IMR-90 (cell line): ENCODE measurements at regions not wholly inside any gene's neighbourhood (a gene's known extent, or its start where the extent isn't known, plus 50 kb on each side); places are given as distances from the start of the nearest gene placed in this dataset.

Experiments
- ATAC-seq: fragments of 200-7000 bp; cut with Tn5 transposase; 2 replicates; pipeline ENCODE4 v1.9.1; 2020; ENCODE audit warnings: low read depth, mild to moderate bottlenecking, moderate library complexity
- BruUV-seq: library from RNA; stranded (reverse); fragments of 400-500 nt; replicated peaks from 2 replicates; lab custom pipeline; 2021; lab: Mats Ljungman, UMichigan
- CTCF ChIA-PET: fragments of 300-600 bp; formaldehyde crosslinking; extraction: SDS; loops from one replicate; lab custom pipeline; 2021; ENCODE audit warnings: antibody characterized with exemption; lab: Yijun Ruan, JAX
- POLR2A ChIA-PET: fragments of 300-600 bp; sonication (Branson Sonifier 250); formaldehyde crosslinking; loops from one replicate; lab custom pipeline; 2022; ENCODE audit warnings: antibody characterized with exemption; ENCODE audit not compliant: unreplicated experiment; lab: Charles Lee
- DNase-seq: peaks from one replicate; pipeline ENCODE4 v3.0.0; 2013
- H2AFZ ChIP-seq: replicated peaks from 2 replicates; pipeline ENCODE3; 2013; ENCODE audit warnings: low read length, mild to moderate bottlenecking; ENCODE audit not compliant: poor library complexity
- H2AK5ac ChIP-seq: 2 replicates; pipeline ENCODE4 v1.6.1; 2013; ENCODE audit warnings: low read depth, low read length, inconsistent platforms
- H2AK9ac ChIP-seq: replicated peaks from 2 replicates; pipeline ENCODE3; 2013; ENCODE audit warnings: mild to moderate bottlenecking, low read depth, low read length, moderate library complexity; ENCODE audit not compliant: poor library complexity
- H2BK120ac ChIP-seq: 2 replicates; pipeline ENCODE4 v1.6.1; 2013; ENCODE audit warnings: low read depth, low read length, inconsistent platforms
- H2BK15ac ChIP-seq: 3 replicates; pipeline ENCODE4 v1.6.1; 2013; ENCODE audit warnings: low read depth, low read length, inconsistent platforms
- H2BK20ac ChIP-seq: 2 replicates; pipeline ENCODE4 v1.6.1; 2013; ENCODE audit warnings: low read depth, mild to moderate bottlenecking, inconsistent platforms, low read length, moderate library complexity
- H2BK5ac ChIP-seq: 2 replicates; pipeline ENCODE4 v1.6.1; 2013; ENCODE audit warnings: mild to moderate bottlenecking, low read depth, low read length, inconsistent platforms; ENCODE audit not compliant: poor library complexity, severe bottlenecking
- H3K14ac ChIP-seq: replicated peaks from 2 replicates; pipeline ENCODE4 v1.6.1; 2013; ENCODE audit warnings: low read depth, low read length, inconsistent platforms
- H3K18ac ChIP-seq: 2 replicates; pipeline ENCODE4 v1.6.1; 2013; ENCODE audit warnings: low read depth, low read length, control low read depth
- H3K23ac ChIP-seq: 2 replicates; pipeline ENCODE4 v1.6.1; 2013; ENCODE audit warnings: low read depth, low read length, inconsistent platforms
- H3K27ac ChIP-seq: 2 replicates; pipeline ENCODE4 v1.5.1; 2013; ENCODE audit warnings: mild to moderate bottlenecking, control low read depth, low read length; ENCODE audit not compliant: insufficient read depth
- H3K27me3 ChIP-seq: 2 replicates; pipeline ENCODE4 v1.6.1; 2013; ENCODE audit warnings: low read length; ENCODE audit not compliant: control insufficient read depth, insufficient read depth
- H3K36me3 ChIP-seq: 2 replicates; pipeline ENCODE4 v1.6.1; 2013; ENCODE audit warnings: low read length, mixed read lengths; ENCODE audit not compliant: control insufficient read depth, insufficient read depth
- H3K4ac ChIP-seq: 2 replicates; pipeline ENCODE4 v1.6.1; 2013; ENCODE audit warnings: low read depth, low read length, inconsistent platforms
- H3K4me1 ChIP-seq: 2 replicates; pipeline ENCODE4 v1.6.1; 2013; ENCODE audit warnings: low read length, mixed read lengths; ENCODE audit not compliant: control insufficient read depth, insufficient read depth
- H3K4me2 ChIP-seq: 2 replicates; pipeline ENCODE4 v1.6.1; 2013; ENCODE audit warnings: low read depth, mild to moderate bottlenecking, control low read depth, low read length, moderate library complexity
- H3K4me3 ChIP-seq: 2 replicates; pipeline ENCODE4 v1.5.1; 2013; ENCODE audit warnings: low read depth, mild to moderate bottlenecking, control low read depth, low read length, moderate library complexity; ENCODE audit not compliant: insufficient read depth
- H3K56ac ChIP-seq: 2 replicates; pipeline ENCODE4 v1.6.1; 2013; ENCODE audit warnings: low read length, inconsistent platforms; ENCODE audit not compliant: insufficient read depth; ENCODE audit errors: extremely low read depth
- H3K79me1 ChIP-seq, 2 experiments: 2 replicates each; pipeline ENCODE4 v1.6.1; 2013; ENCODE audit warnings: low read length in 2 of 2, inconsistent platforms in 1 of 2, low read depth in 1 of 2
- H3K9ac ChIP-seq: 2 replicates; pipeline ENCODE4 v1.6.1; 2013; ENCODE audit warnings: low read depth, low read length, control low read depth
- H3K9me1 ChIP-seq: 2 replicates; pipeline ENCODE4 v1.6.1; 2013; ENCODE audit warnings: low read length, inconsistent platforms; ENCODE audit not compliant: insufficient read depth
- H3K9me3 ChIP-seq: 2 replicates; pipeline ENCODE4 v1.6.1; 2013; ENCODE audit warnings: low read length; ENCODE audit not compliant: control insufficient read depth, insufficient read depth
- H4K20me1 ChIP-seq: 2 replicates; pipeline ENCODE4 v1.6.1; 2013; ENCODE audit warnings: low read length, inconsistent platforms; ENCODE audit not compliant: insufficient read depth
- H4K5ac ChIP-seq: 2 replicates; pipeline ENCODE4 v1.6.1; 2013; ENCODE audit warnings: mild to moderate bottlenecking, low read depth, low read length, control low read depth
- H4K8ac ChIP-seq, 2 experiments: 2 replicates each; pipeline ENCODE4 v1.6.1; 2013; ENCODE audit warnings: low read depth in 2 of 2, low read length in 2 of 2, control low read depth in 1 of 2, inconsistent platforms in 1 of 2
- H4K91ac ChIP-seq: 2 replicates; pipeline ENCODE4 v1.6.1; 2013; ENCODE audit warnings: low read depth, low read length, inconsistent platforms; ENCODE audit not compliant: insufficient read depth
- MXI1 ChIP-seq: IDR thresholded peaks from 2 replicates; pipeline ENCODE4 v1.6.1; 2012; ENCODE audit warnings: low read depth, mild to moderate bottlenecking, low read length, moderate library complexity, borderline replicate concordance
- USF2 ChIP-seq: fragments of 150-350 bp; IDR thresholded peaks from 2 replicates; pipeline ENCODE4 v1.6.1; 2017; ENCODE audit warnings: mild to moderate bottlenecking, antibody characterized with exemption, low read length, low read depth
- WGBS, 2 experiments: methylation state at CpG; one replicate each; pipeline versions ENCODE4 v1.1.5 to v1.1.7; 2013; ENCODE audit warnings: missing lambda C conversion rate in 2 of 2; ENCODE audit not compliant: insufficient read length in 1 of 2; ENCODE audit errors: extremely low coverage in 2 of 2; 5-methylcytosine and 5-hydroxymethylcytosine counted together
- dilution Hi-C: fragments of 300-500 bp; cut with HindIII; formaldehyde crosslinking; loops from one replicate; pipeline ENCODE4 v1.14.3; 2018; ENCODE audit warnings: low sequenced_read_pairs; ENCODE audit not compliant: unreplicated experiment
- in situ Hi-C: fragments of 300-500 bp; cut with MboI; formaldehyde crosslinking; loops from 3 replicates; pipeline ENCODE4 v1.14.3; 2019; ENCODE audit warnings: low sequenced_read_pairs, inconsistent platforms, mixed read lengths
- intact Hi-C: fragments of 100-400 bp; cut with micrococcal nuclease; formaldehyde crosslinking; loops from 2 replicates; pipeline ENCODE4 v1.10.0; 2022

GRCh38 chr2:15768142-15768541 lies 172.2 kb upstream of the MYCN start:
- H4K91ac ChIP-seq: no peak overlapping the region
- no peak overlapping the region for H3K4me3 ChIP-seq
- H3K18ac ChIP-seq: no peak overlapping the region
- no peak overlapping the region for H2BK120ac ChIP-seq
- H2BK15ac ChIP-seq: no peak overlapping the region
- in situ Hi-C loops: no loop called here
- H4K5ac ChIP-seq: no peak overlapping the region
- no peak overlapping the region for H3K9ac ChIP-seq
- H2AK5ac ChIP-seq: no peak overlapping the region
- no peak overlapping the region for H4K8ac ChIP-seq
- dilution Hi-C loops: no loop called here
- no peak for ATAC-seq
- TF ChIP-seq USF2 (no peak), MXI1 (no peak)
- no peak overlapping the region for H2BK5ac ChIP-seq
- H3K27me3 ChIP-seq: no peaks in the 10 kb centered on the region
- no peaks in the 10 kb centered on the region for H3K4me1 ChIP-seq
- no peak overlapping the region for H3K27ac ChIP-seq
- no peaks in the 10 kb centered on the region for H3K36me3 ChIP-seq
- intact Hi-C loops: no loop called here
- no peaks in the 10 kb centered on the region for H4K20me1 ChIP-seq
- no peak overlapping the region for H2AK9ac ChIP-seq
- no TSS peak for BruUV-seq
- H3K9me3 ChIP-seq: peaks cover 35% of the 10 kb centered on the region
- no peak overlapping the region for H3K14ac ChIP-seq
- H3K4me2 ChIP-seq: no peak overlapping the region
- WGBS, 2 experiments: no CpG with 5 or more reads among the region's 7 CpGs
- POLR2A ChIA-PET: no interaction called here
- H3K79me1 ChIP-seq: no peaks in the 10 kb centered on the region
- no peak overlapping the region for H2AFZ ChIP-seq
- CTCF ChIA-PET: no interaction called here
- no peak overlapping the region for H3K23ac ChIP-seq
- H3K56ac ChIP-seq: no peak overlapping the region
- DNase-seq: no peak
- no peaks in the 10 kb centered on the region for H3K9me1 ChIP-seq
- H3K4ac ChIP-seq: no peak overlapping the region
- no peak overlapping the region for H2BK20ac ChIP-seq
